ENCODE measurements at regions not wholly inside any gene's neighbourhood (a gene's known extent, or its start where the extent isn't known, plus 50 kb on each side); places are given as distances from the start of the nearest gene placed in this dataset.

DNA sequence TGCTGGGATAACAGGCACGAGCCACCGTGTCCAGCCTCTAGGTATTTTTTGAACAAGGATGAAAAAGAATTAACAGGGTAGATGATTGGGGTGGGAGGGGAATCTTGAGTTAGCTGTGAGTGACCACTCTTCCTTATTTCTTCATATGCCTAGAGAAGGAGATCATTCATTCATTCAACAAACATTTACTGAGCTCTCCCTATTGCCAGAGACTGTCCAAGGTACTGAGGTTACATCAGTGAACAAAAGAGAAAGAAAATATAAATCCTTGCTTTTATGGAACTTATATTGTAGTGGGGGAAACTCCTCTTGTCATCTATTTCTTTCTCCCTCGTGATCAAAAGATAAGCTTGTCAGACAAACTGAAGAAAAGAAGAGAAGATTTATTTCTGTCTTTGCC lies 62.9 kb downstream of the S1PR1 start:
- no peak overlapping the region for H3K27ac ChIP-seq (ENCODE audit: low read depth, low read length)
- no peak overlapping the region for H2BK15ac ChIP-seq (ENCODE audit: low read length)
- FAIRE-seq (no peak), DNase-seq (ENCODE audit: low read depth in 1 of 2, low spot score in 2 of 2) (no peak)
- H2AK5ac ChIP-seq (ENCODE audit: low read depth, low read length): no peak overlapping the region
- H3K79me1 ChIP-seq (ENCODE audit: low read depth, low read length): no peaks in the 10 kb centered on the region
- H3K4me1 ChIP-seq (replicated peaks in 1 of 4; ENCODE audit: control insufficient read depth in 3 of 4, insufficient read depth in 4 of 4, low read length in 3 of 4): no peaks in the 10 kb centered on the region
- no peak overlapping the region for H4K5ac ChIP-seq (ENCODE audit: insufficient read length, low read depth, low read length)
- H2BK20ac ChIP-seq (ENCODE audit: low read length): no peak overlapping the region
- no peaks in the 10 kb centered on the region for H3K79me2 ChIP-seq (ENCODE audit: control insufficient read depth in 1 of 2, insufficient read depth in 2 of 2, low read length in 2 of 2)
- no peaks in the 10 kb centered on the region for H3K36me3 ChIP-seq (ENCODE audit: control insufficient read depth in 2 of 4, insufficient read depth in 4 of 4, low read length in 3 of 4)
- no peak overlapping the region for H3K14ac ChIP-seq (ENCODE audit: insufficient read length)
- TF ChIP-seq ATF3 (IDR thresholded peaks at IDR 0.05; ENCODE audit: insufficient read depth, low read depth, low read length) (no peak), BACH1 (IDR thresholded peaks at IDR 0.05; ENCODE audit: low read length) (no peak), POLR2A (IDR thresholded peaks at IDR 0.05; ENCODE audit: control extremely low read depth in 1 of 2, low read depth in 2 of 2, low read length in 2 of 2) (no peak), HDAC2 (IDR thresholded peaks at IDR 0.05; ENCODE audit: borderline replicate concordance in 1 of 2, low read depth in 2 of 2, low read length in 2 of 2) (no peak), RXRA (IDR thresholded peaks at IDR 0.05; ENCODE audit: insufficient read depth, low read depth, low read length) (no peak)
- POLR2A ChIA-PET (ENCODE audit: partially characterized antibody): interaction anchor here (1.2 kb wide), 1 partner anchor 10 kb away, joined by 3 read pairs; no protein-coding TSS in a partner anchor
- H2BK5ac ChIP-seq (ENCODE audit: low read depth, low read length): no peak overlapping the region
- H3K9me3 ChIP-seq (ENCODE audit: insufficient read depth in 2 of 2, low read depth in 1 of 2, low read length in 1 of 2): no peaks in the 10 kb centered on the region
- 90% methylated on average over 3 of the region's 3 CpGs; no CpG with 5 or more reads in 1 of the 2 experiments for WGBS, 2 experiments (ENCODE audit: extremely low coverage in 1 of 2, insufficient coverage in 1 of 2, insufficient read length in 1 of 2, insufficient replicate concordance in 2 of 2, low coverage in 1 of 2, low lambda C conversion rate in 2 of 2, missing lambda C conversion rate in 1 of 2)
- no peak overlapping the region for H4K91ac ChIP-seq (replicated peaks; ENCODE audit: insufficient read length, low read length)
- H4K20me1 ChIP-seq (replicated peaks in 1 of 2; ENCODE audit: control insufficient read depth in 1 of 2, insufficient read depth in 2 of 2, low read length in 2 of 2): no peaks in the 10 kb centered on the region
- H3K23me2 ChIP-seq (ENCODE audit: low read depth, low read length): no peaks in the 10 kb centered on the region
- no peak overlapping the region for H3K9ac ChIP-seq (replicated peaks in 1 of 4; ENCODE audit: extremely low read depth in 1 of 4, low read depth in 3 of 4, low read length in 3 of 4)
- no peak overlapping the region for H3K23ac ChIP-seq (ENCODE audit: insufficient read length)
- no peak overlapping the region for H2AFZ ChIP-seq (ENCODE audit: low read length)
- H3K4me3 ChIP-seq (ENCODE audit: extremely low read depth in 1 of 4, insufficient read depth in 2 of 4, low read depth in 3 of 4, low read length in 4 of 4): no peak overlapping the region
- H2BK12ac ChIP-seq (ENCODE audit: low read depth, low read length): no peak overlapping the region
- no peak overlapping the region for H3K4ac ChIP-seq (replicated peaks; ENCODE audit: insufficient read length, low read depth, low read length)
- CTCF ChIA-PET (ENCODE audit: partially characterized antibody): interaction anchor here (0.9 to 4.0 kb wide), 11 partner anchors 9 to 163 kb away, joined by 3 to 19 read pairs (median 7); no protein-coding TSS in a partner anchor
- H3K27me3 ChIP-seq (replicated peaks in 1 of 4; ENCODE audit: control insufficient read depth in 3 of 4, extremely low read depth in 1 of 4, insufficient read depth in 3 of 4, low read length in 3 of 4): no peaks in the 10 kb centered on the region
- H2BK120ac ChIP-seq (replicated peaks; ENCODE audit: low read depth, low read length): no peak overlapping the region
- no peak overlapping the region for H3K18ac ChIP-seq (ENCODE audit: extremely low read depth, low read length)
- no peak overlapping the region for H4K8ac ChIP-seq (ENCODE audit: extremely low read depth, insufficient read depth, low read length)
- no peak overlapping the region for H3K56ac ChIP-seq (replicated peaks; ENCODE audit: insufficient read length, low read depth, low read length)
- H3K4me2 ChIP-seq (ENCODE audit: insufficient read depth in 1 of 2, low read depth in 2 of 2, low read length in 2 of 2): no peak overlapping the region
